ENCODE measurements at regions not wholly inside any gene's neighbourhood (a gene's known extent, or its start where the extent isn't known, plus 50 kb on each side); places are given as distances from the start of the nearest gene placed in this dataset.

DNA sequence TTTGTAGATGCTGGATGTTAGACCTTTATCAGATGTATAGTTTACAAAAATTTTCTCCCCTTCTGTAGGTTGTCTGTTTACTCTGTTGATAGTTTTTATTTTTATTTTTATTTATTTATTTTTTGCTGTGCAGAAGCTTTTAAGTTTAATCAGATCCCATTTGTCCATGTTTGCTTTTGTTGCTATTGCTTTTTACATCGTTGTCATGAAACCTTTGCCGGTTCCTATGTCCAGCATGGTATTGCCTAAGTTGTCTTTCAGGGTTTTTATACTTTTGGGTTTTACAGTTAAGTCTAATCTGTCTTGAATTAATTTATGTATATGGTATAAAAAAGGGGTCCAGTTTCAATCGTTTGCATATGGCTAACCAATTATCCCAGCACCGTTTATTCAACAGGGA lies 819.5 kb downstream of the KCNT2 start:
- no peaks in the 10 kb centered on the region for H3K4me1 Mint-ChIP-seq (ENCODE audit: low read depth, unreplicated experiment)
- Histone ChIP-seq H3K4me3 (ENCODE audit: low read depth, low read length) (no peak overlapping the region), H3K9me3 (no peaks in the 10 kb centered on the region; the same call in 1 of the 2 replicates), H3K36me3 (ENCODE audit: control insufficient read depth, insufficient read depth, low read length) (no peaks in the 10 kb centered on the region), H3K4me1 (no peaks in the 10 kb centered on the region), H3K27me3 (replicated peaks; ENCODE audit: control insufficient read depth, insufficient read depth, low read length) (no peaks in the 10 kb centered on the region)
- no peaks in the 10 kb centered on the region for H3K36me3 Mint-ChIP-seq (ENCODE audit: insufficient read depth, unreplicated experiment)
- POLR2A ChIA-PET, result no interaction called here
- intact Hi-C loops (cut with micrococcal nuclease; ENCODE audit: unreplicated experiment), result no loop called here
- TF ChIP-seq, protein P1, sequence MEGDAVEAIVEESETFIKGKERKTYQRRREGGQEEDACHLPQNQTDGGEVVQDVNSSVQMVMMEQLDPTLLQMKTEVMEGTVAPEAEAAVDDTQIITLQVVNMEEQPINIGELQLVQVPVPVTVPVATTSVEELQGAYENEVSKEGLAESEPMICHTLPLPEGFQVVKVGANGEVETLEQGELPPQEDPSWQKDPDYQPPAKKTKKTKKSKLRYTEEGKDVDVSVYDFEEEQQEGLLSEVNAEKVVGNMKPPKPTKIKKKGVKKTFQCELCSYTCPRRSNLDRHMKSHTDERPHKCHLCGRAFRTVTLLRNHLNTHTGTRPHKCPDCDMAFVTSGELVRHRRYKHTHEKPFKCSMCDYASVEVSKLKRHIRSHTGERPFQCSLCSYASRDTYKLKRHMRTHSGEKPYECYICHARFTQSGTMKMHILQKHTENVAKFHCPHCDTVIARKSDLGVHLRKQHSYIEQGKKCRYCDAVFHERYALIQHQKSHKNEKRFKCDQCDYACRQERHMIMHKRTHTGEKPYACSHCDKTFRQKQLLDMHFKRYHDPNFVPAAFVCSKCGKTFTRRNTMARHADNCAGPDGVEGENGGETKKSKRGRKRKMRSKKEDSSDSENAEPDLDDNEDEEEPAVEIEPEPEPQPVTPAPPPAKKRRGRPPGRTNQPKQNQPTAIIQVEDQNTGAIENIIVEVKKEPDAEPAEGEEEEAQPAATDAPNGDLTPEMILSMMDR (IDR thresholded peaks at IDR 0.05; ENCODE audit: insufficient read depth in 1 of 2, low read depth in 1 of 2, low read length in 1 of 2, severe bottlenecking in 1 of 2, unreplicated experiment in 1 of 2), result no peak
- H3K27me3 Mint-ChIP-seq (ENCODE audit: insufficient read depth, unreplicated experiment), result no peaks in the 10 kb centered on the region
- no peak for DNase-seq
- no peak overlapping the region for H3K27ac Mint-ChIP-seq (ENCODE audit: unreplicated experiment)
- no peak overlapping the region for H3K4me3 Mint-ChIP-seq (ENCODE audit: unreplicated experiment)
- H3K9me3 Mint-ChIP-seq (ENCODE audit: unreplicated experiment), result peaks cover 8% of the 10 kb centered on the region
- BruUV-seq (replicated peaks), result no TSS peak
- CTCF ChIA-PET, result no interaction called here

DNA sequence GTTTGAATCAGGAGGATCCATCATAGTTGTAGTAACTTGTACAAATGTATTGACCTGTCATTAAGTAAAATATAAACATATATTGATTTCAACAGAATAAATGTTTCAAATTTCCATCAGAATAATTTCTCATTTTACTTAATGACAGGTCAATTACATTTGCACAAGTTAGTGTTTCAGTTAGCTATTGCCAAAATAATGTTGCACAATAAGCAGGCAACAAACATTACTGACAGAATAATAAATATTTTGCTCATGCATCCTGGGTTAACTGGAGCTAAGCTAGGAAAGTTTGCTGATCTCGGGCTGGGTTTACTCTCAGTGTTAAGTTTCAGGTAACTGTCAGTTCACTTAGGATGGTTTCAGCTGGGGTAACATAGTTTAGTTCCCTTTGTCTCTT lies 822.4 kb downstream of the KCNT2 start:
- Mint-ChIP-seq H3K4me1 (ENCODE audit: low read depth, unreplicated experiment) (no peaks in the 10 kb centered on the region), H3K27ac (ENCODE audit: unreplicated experiment) (no peak overlapping the region), H3K27me3 (ENCODE audit: insufficient read depth, unreplicated experiment) (no peaks in the 10 kb centered on the region), H3K36me3 (ENCODE audit: insufficient read depth, unreplicated experiment) (no peaks in the 10 kb centered on the region), H3K4me3 (ENCODE audit: unreplicated experiment) (no peak overlapping the region), H3K9me3 (ENCODE audit: unreplicated experiment) (no peaks in the 10 kb centered on the region)
- no peaks in the 10 kb centered on the region for H3K9me3 ChIP-seq
- H3K36me3 ChIP-seq (ENCODE audit: control insufficient read depth, insufficient read depth, low read length), result no peaks in the 10 kb centered on the region
- ChIA-PET POLR2A (no interaction called here), CTCF (no interaction called here)
- H3K4me1 ChIP-seq, result no peaks in the 10 kb centered on the region
- no peaks in the 10 kb centered on the region for H3K27me3 ChIP-seq (replicated peaks; ENCODE audit: control insufficient read depth, insufficient read depth, low read length)
- TF ChIP-seq, protein P1 (IDR thresholded peaks at IDR 0.05; ENCODE audit: insufficient read depth in 1 of 2, low read depth in 1 of 2, low read length in 1 of 2, severe bottlenecking in 1 of 2, unreplicated experiment in 1 of 2), result no peak
- no TSS peak for BruUV-seq (replicated peaks)
- H3K4me3 ChIP-seq (ENCODE audit: low read depth, low read length), result no peak overlapping the region
- intact Hi-C loops (cut with micrococcal nuclease; ENCODE audit: unreplicated experiment), result no loop called here
- DNase-seq, result no peak

DNA sequence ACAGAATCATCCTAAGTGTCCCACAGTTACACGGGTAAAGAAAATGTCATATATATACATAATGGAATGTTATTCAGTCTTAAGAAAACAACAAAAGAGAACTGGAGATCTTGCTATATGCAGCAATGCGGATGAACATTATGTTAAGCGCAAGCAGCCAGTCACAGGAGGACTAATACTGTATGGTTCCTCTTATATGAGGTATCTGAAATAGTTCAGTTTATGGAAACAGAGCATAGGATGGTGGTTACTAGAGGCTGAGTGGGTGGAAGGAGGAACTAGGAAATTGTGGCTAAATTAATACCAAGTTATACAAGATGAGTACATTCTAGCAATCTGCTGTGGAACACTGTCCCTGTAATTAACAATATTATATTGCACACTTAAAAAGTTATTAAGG lies 834.3 kb downstream of the KCNT2 start:
- Mint-ChIP-seq H3K9me3 (ENCODE audit: unreplicated experiment) (no peaks in the 10 kb centered on the region), H3K4me1 (ENCODE audit: low read depth, unreplicated experiment) (no peaks in the 10 kb centered on the region), H3K27me3 (ENCODE audit: insufficient read depth, unreplicated experiment) (no peaks in the 10 kb centered on the region), H3K27ac (ENCODE audit: unreplicated experiment) (no peak overlapping the region), H3K36me3 (ENCODE audit: insufficient read depth, unreplicated experiment) (no peaks in the 10 kb centered on the region), H3K4me3 (ENCODE audit: unreplicated experiment) (no peak overlapping the region)
- no peaks in the 10 kb centered on the region for H3K9me3 ChIP-seq
- H3K36me3 ChIP-seq (ENCODE audit: control insufficient read depth, insufficient read depth, low read length), result no peaks in the 10 kb centered on the region
- intact Hi-C loops (cut with micrococcal nuclease; ENCODE audit: unreplicated experiment), result no loop called here
- H3K4me1 ChIP-seq, result no peaks in the 10 kb centered on the region
- H3K27me3 ChIP-seq (replicated peaks; ENCODE audit: control insufficient read depth, insufficient read depth, low read length), result no peaks in the 10 kb centered on the region
- TF ChIP-seq, protein P1 (IDR thresholded peaks at IDR 0.05; ENCODE audit: insufficient read depth in 1 of 2, low read depth in 1 of 2, low read length in 1 of 2, severe bottlenecking in 1 of 2, unreplicated experiment in 1 of 2), result no peak
- no TSS peak for BruUV-seq (replicated peaks)
- no peak for DNase-seq
- ChIA-PET POLR2A (no interaction called here), CTCF (no interaction called here)
- H3K4me3 ChIP-seq (ENCODE audit: low read depth, low read length), result no peak overlapping the region
